ACC112 (cell line): ENCODE measurements at regions not wholly inside any gene's neighbourhood (a gene's known extent, or its start where the extent isn't known, plus 50 kb on each side); places are given as distances from the start of the nearest gene placed in this dataset.
"Not testable (repeated sequence)": the region's sequence is repeated elsewhere in the genome, so short reads cannot be mapped to it uniquely, and the experiment has no call there.

Experiments
- H2AFZ ChIP-seq: fragments of 200-600 bp; sonication (generic); one replicate; pipeline ENCODE4 v1.6.0; 2017; ENCODE audit warnings: antibody characterized with exemption, low read length; ENCODE audit not compliant: unreplicated experiment
- H3K27ac ChIP-seq: fragments of 200-600 bp; sonication (generic); 2 replicates; pipeline ENCODE4 v1.5.1; 2014; ENCODE audit warnings: low read depth, mild to moderate bottlenecking, antibody characterized with exemption, low read length, moderate library complexity
- H3K27me3 ChIP-seq: fragments of 200-600 bp; sonication (generic); 2 replicates; pipeline ENCODE4 v1.6.1; 2014; ENCODE audit warnings: mild to moderate bottlenecking, antibody characterized with exemption, low read length, moderate library complexity, mixed read lengths; ENCODE audit not compliant: insufficient read depth
- H3K36me3 ChIP-seq: fragments of 200-600 bp; sonication (generic); 2 replicates; pipeline ENCODE4 v1.6.1; 2016; ENCODE audit warnings: mild to moderate bottlenecking, antibody characterized with exemption, low read length, moderate library complexity, mixed read lengths; ENCODE audit not compliant: insufficient read depth
- H3K4me1 ChIP-seq: fragments of 200-600 bp; sonication (generic); one replicate; pipeline ENCODE4 v1.6.1; 2016; ENCODE audit warnings: low read length, mixed read lengths; ENCODE audit not compliant: insufficient read depth, unreplicated experiment, control insufficient read depth
- H3K4me3 ChIP-seq: fragments of 200-600 bp; sonication (generic); 2 replicates; pipeline ENCODE4 v1.5.1; 2014; ENCODE audit warnings: mild to moderate bottlenecking, low read depth, low read length
- H3K79me2 ChIP-seq: fragments of 200-600 bp; sonication (generic); one replicate; pipeline ENCODE4 v1.6.0; 2016; ENCODE audit warnings: low read length; ENCODE audit not compliant: control insufficient read depth, unreplicated experiment, insufficient read depth

DNA sequence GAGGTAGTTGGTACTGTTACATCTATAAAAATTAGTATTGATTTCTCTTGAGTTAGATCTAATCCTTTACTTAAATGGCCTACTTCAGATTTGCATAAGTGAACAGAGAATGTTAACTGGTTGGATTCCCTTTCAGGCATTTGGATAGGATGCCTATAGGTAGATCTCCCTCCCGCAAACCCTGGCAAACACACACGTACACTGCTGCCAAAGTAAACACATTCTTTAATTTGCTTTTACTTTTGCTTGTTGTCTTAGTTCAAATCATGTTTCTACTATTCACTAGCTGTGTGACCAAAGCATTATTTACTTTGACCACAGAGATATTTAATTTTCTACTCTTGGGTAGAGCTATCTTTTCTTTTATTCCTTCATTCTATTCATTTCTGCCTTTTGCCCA is 936.1 kb upstream of the FBXO33 start:
- Histone ChIP-seq H3K4me1 (no peaks in the 10 kb centered on the region), H3K27ac (no peak overlapping the region), H3K36me3 (no peaks in the 10 kb centered on the region), H3K4me3 (no peak overlapping the region), H2AFZ (no peak overlapping the region), H3K27me3 (no peaks in the 10 kb centered on the region), H3K79me2 (no peaks in the 10 kb centered on the region)

DNA sequence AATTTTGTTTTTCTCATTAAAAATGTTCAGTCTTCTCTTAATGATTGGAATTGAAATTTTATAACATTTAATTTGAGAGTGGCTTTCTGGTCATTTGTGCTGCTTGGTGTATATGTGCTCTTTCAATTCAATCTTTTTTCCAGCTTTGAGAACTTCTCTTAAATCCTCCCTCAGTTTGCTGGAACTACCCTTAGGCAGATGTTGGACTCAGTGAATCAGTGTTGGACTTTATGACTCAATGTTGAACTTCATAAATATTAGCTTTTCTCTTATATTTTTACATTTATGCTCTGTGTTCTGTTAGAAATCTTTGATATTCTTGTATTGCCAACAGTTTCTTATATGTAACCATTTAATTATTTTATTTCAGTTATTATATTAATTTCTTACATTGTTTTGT is 935.5 kb upstream of the FBXO33 start:
- Histone ChIP-seq H3K27ac (no peak overlapping the region), H3K27me3 (no peaks in the 10 kb centered on the region), H2AFZ (no peak overlapping the region), H3K79me2 (no peaks in the 10 kb centered on the region), H3K4me1 (no peaks in the 10 kb centered on the region), H3K4me3 (no peak overlapping the region), H3K36me3 (no peaks in the 10 kb centered on the region)

DNA sequence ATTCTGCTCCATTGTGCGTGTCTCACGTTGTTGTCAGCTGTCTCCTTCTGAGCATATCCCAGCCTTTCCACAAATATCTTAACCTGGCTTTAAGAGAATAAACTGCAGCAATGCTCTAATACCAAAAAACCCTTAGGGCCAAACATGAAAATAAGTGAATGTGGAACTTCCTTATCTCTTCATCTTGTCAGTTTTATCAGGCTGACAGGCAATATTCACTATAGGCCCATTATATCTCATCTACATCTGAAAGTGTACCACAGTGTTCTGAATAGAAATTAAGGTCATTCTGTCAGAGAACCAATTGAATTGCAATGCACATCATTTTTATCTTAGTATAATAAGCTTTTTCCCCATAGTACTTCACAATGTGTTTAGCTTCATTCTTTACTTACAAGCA is 933.1 kb upstream of the FBXO33 start:
- H3K36me3 ChIP-seq, result no peaks in the 10 kb centered on the region
- no peaks in the 10 kb centered on the region for H3K4me1 ChIP-seq
- no peak overlapping the region for H2AFZ ChIP-seq
- no peaks in the 10 kb centered on the region for H3K79me2 ChIP-seq
- H3K4me3 ChIP-seq, result no peak overlapping the region
- H3K27ac ChIP-seq, result no peak overlapping the region
- no peaks in the 10 kb centered on the region for H3K27me3 ChIP-seq

DNA sequence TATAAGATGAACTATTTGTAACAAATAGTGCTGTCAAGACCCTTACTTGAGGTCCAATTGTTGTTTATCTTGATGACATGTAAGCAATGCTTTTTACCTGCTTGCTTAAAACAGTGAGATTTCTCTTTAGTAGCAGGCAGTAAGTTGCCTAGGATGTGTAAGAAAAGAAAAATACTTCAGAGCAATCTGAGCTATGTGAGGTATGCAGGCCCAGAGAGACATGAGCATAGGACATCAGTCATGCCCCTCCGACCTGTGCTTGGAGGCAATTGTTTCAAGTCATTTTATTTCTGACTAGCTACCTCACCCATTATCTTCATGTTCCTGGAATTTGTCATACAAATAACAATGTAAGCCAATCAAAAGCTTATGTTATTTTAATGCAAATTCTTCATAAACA is 930.6 kb upstream of the FBXO33 start:
- Histone ChIP-seq H3K4me1 (no peaks in the 10 kb centered on the region), H3K27me3 (no peaks in the 10 kb centered on the region), H2AFZ (no peak overlapping the region), H3K36me3 (no peaks in the 10 kb centered on the region), H3K27ac (no peak overlapping the region), H3K4me3 (no peak overlapping the region), H3K79me2 (no peaks in the 10 kb centered on the region)

DNA sequence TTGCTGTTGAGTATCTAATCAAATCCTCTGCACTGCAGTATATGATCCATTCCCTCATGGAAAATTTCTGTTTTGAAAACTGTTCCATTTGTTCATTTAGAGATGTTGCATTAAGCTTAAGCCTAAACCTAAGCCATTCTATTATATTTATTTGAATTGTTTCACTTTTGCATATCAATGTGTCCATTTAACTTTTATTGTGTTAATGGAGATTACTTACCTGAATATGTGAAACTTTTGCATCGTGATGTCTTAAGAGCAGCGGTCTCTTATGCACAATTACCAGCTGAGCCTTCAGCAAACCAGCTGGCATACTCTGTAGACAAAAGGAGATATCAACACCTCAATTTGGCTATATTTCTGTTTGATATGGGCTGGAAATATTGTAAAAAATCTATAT is 922.5 kb upstream of the FBXO33 start:
- H2AFZ ChIP-seq, result no peak overlapping the region
- no peaks in the 10 kb centered on the region for H3K27me3 ChIP-seq
- H3K4me3 ChIP-seq, result no peak overlapping the region
- H3K79me2 ChIP-seq, result no peaks in the 10 kb centered on the region
- no peak overlapping the region for H3K27ac ChIP-seq
- H3K36me3 ChIP-seq, result no peaks in the 10 kb centered on the region
- H3K4me1 ChIP-seq, result no peaks in the 10 kb centered on the region

DNA sequence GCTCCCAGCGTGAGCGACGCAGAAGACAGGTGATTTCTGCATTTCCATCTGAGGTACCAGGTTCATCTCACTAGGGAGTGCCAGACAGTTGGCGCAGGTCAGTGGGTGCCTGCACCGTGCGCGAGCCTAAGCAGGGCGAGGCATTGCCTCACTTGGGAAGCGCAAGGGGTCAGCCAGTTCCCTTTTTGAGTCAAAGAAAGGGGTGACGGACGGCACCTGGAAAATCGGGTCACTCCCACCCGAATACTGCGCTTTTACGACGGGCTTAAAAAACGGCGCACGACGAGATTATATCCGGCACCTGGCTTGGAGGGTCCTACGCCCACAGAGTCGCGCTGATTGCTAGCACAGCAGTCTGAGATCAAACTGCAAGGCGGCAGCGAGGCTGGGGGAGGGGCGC is 915.9 kb upstream of the FBXO33 start:
- H3K27ac ChIP-seq, H3K79me2 ChIP-seq, H3K27me3 ChIP-seq, H3K4me1 ChIP-seq, H2AFZ ChIP-seq, H3K4me3 ChIP-seq, H3K36me3 ChIP-seq: not testable (repeated sequence)

DNA sequence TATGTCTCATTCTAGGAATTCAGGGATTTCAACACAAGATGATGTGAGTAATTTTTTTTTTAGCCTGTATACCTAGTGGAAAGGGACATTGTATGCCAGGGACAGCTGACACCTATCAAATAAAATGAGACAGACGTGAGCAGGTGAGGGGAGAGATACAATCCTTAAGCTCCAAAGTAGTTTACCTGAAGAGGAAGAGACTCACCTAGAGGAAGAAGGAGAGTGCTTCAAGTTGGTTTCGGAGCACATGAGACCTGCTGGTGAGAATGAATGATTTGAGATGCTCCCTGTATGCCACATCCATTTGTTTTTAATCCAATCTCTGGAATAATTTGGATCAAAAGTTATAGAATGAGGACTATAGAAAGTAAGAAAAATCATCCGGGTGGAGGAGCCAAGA is 915.4 kb upstream of the FBXO33 start:
- Histone ChIP-seq H2AFZ (no peak overlapping the region), H3K79me2 (no peaks in the 10 kb centered on the region), H3K27ac (no peak overlapping the region), H3K4me3 (no peak overlapping the region), H3K36me3 (no peaks in the 10 kb centered on the region), H3K4me1 (no peaks in the 10 kb centered on the region), H3K27me3 (no peaks in the 10 kb centered on the region)

DNA sequence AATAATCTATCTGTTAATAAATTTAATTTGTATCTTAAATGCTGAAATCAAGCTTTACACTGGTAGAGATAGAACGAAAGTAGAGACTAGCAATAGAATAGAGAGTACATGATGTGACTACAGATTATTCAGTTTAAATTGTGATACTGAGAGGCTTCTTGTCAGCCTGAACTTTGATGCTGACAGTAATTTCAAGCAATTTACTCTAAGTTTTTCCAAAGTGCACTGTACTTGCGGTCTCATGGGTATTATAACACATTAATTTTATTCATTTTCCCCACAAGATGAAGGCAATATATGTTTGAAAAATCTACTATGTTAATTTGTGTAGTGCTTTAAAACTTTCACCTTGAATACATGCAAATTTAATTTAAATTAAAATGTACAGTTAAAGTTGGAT is 914.0 kb upstream of the FBXO33 start:
- Histone ChIP-seq H3K4me3 (no peak overlapping the region), H2AFZ (no peak overlapping the region), H3K79me2 (no peaks in the 10 kb centered on the region), H3K36me3 (no peaks in the 10 kb centered on the region), H3K4me1 (no peaks in the 10 kb centered on the region), H3K27me3 (no peaks in the 10 kb centered on the region), H3K27ac (no peak overlapping the region)

DNA sequence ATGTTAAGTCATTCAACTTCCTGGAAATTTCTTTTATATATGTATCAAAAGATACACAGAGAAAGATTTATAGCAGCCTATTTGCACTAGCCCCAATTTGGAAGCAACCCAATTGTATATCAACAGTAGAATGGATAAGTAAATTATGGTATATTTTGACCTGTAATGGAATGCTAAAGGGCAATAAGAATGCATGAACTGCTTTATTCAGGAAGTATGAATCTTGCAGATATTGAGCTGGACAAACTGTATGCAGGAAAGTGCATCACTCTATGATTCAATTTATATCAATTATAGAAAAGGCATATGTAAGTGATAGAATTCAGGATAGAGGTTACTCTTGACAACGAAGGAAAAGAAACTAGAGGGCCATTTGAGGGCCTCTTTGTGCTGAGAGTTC is 913.1 kb upstream of the FBXO33 start:
- Histone ChIP-seq H3K27me3 (no peaks in the 10 kb centered on the region), H3K79me2 (no peaks in the 10 kb centered on the region), H3K4me3 (no peak overlapping the region), H3K36me3 (no peaks in the 10 kb centered on the region), H3K4me1 (no peaks in the 10 kb centered on the region), H2AFZ (no peak overlapping the region), H3K27ac (no peak overlapping the region)

DNA sequence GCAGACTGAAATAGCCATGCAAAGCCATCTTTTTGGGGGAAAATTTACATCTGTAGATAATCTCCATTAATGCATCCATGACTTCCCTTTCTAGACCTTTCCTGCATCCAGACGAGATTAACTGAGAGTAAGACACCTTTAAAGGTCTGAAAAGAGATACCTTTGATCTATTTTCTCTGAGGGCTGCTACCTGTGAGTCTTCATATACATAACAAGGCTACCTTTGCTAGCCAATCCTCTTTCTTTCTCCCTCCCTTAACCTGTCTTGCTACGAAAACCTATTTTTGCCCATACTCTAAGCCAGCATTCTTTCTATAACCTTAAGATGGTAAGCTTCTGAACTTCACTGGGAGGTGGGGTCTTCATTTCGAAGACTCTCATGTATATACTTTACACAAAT is 908.5 kb upstream of the FBXO33 start:
- Histone ChIP-seq H3K27ac (no peak overlapping the region), H3K79me2 (no peaks in the 10 kb centered on the region), H3K27me3 (no peaks in the 10 kb centered on the region), H2AFZ (no peak overlapping the region), H3K4me1 (no peaks in the 10 kb centered on the region), H3K4me3 (no peak overlapping the region), H3K36me3 (no peaks in the 10 kb centered on the region)

DNA sequence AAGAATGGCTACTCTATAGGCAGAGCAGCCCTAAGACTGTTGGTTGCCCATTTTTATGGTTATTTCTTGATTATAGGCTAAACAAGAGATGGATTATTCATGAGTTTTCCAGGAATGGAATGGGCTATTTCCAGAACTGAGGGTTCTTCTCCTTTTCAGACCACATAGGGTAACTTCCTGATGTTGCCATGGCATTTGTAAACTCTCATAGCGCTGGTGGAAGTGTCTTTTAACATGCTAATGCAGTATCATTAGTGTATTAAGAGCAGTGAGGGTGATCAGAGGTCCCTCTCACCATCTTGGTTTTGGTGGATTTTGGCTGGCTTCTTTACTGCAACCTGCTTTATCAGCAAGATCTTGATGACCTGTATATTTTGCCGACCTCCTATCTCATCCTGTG is 904.6 kb upstream of the FBXO33 start:
- Histone ChIP-seq H3K79me2 (no peaks in the 10 kb centered on the region), H3K27ac (no peak overlapping the region), H3K4me1 (no peaks in the 10 kb centered on the region), H2AFZ (no peak overlapping the region), H3K36me3 (no peaks in the 10 kb centered on the region), H3K27me3 (no peaks in the 10 kb centered on the region), H3K4me3 (no peak overlapping the region)

DNA sequence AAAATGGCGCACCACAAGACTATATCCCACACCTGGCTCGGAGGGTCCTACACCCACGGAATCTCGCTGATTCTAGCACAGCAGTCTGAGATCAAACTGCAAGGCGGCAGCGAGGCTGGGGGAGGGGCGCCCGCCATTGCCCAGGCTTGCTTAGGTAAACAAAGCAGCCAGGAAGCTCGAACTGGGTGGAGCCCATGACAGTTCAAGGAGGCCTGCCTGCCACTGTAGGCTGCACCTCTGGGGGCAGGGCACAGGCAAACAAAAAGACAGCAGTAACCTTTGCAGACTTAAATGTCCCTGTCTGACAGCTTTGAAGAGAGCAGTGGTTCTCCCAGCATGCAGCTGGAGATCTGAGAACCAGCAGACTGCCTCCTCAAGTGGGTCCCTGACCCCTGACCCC is 894.3 kb upstream of the FBXO33 start:
- not testable (repeated sequence) for H3K27ac ChIP-seq, H3K4me3 ChIP-seq, H3K79me2 ChIP-seq, H3K27me3 ChIP-seq, H3K36me3 ChIP-seq, H3K4me1 ChIP-seq, H2AFZ ChIP-seq
